ENCODE measurements at regions not wholly inside any gene's neighbourhood (a gene's known extent, or its start where the extent isn't known, plus 50 kb on each side); places are given as distances from the start of the nearest gene placed in this dataset.

DNA sequence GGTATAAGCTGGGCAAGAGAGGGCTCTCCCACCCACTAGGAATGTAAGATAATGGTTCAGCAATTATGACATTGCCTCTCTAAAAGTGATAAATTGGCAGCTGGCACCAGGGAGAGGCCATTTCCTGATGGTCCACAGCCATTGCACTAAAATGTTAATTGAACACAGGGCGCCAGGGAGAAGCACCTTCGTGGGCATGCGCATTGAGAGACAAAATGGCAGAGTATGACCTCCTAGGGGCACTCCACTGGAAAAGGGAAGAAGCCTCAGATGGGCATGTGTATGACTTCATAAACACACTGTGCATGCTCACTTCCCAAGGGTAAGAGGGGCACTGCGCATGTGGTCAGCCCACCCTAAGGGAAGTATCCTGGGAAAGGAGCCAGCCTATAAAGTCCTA, 419.2 kb downstream of the AGTPBP1 start:
- TF ChIP-seq, protein P1, sequence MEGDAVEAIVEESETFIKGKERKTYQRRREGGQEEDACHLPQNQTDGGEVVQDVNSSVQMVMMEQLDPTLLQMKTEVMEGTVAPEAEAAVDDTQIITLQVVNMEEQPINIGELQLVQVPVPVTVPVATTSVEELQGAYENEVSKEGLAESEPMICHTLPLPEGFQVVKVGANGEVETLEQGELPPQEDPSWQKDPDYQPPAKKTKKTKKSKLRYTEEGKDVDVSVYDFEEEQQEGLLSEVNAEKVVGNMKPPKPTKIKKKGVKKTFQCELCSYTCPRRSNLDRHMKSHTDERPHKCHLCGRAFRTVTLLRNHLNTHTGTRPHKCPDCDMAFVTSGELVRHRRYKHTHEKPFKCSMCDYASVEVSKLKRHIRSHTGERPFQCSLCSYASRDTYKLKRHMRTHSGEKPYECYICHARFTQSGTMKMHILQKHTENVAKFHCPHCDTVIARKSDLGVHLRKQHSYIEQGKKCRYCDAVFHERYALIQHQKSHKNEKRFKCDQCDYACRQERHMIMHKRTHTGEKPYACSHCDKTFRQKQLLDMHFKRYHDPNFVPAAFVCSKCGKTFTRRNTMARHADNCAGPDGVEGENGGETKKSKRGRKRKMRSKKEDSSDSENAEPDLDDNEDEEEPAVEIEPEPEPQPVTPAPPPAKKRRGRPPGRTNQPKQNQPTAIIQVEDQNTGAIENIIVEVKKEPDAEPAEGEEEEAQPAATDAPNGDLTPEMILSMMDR (conservative IDR thresholded peaks at IDR 0.05; ENCODE audit: low read depth, low read length), result no peak
- TF ChIP-seq EZH2 (IDR thresholded peaks at IDR 0.05; ENCODE audit: low read length, unreplicated experiment), result no peak

Measured in PC-3 (cell line).